GM04503 (cell line): ENCODE measurements at regions not wholly inside any gene's neighbourhood (a gene's known extent, or its start where the extent isn't known, plus 50 kb on each side); places are given as distances from the start of the nearest gene placed in this dataset.

Experiments
- DNase-seq: peaks from one replicate; pipeline ENCODE4 v3.0.0-alpha.2; 2012; ENCODE audit warnings: low read depth

DNA sequence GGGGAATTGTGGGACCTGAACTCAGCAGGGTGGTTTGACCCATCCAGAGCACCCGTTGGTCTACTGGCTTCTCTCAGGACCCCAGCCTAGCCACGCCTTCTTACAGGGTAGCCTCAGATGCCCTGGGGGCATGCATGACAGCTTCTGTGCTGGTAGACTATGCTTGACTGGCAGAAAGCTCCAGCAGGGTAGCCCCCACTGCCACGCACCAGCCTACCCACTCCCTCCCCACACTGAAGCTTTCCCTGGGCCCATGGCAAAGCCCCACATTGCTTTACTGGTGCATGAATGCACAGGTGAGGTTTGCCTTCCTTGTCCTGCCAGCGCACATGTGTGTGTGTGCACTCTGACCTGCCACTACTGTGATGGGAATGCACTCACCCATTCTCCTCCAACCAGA is 772.2 kb downstream of the LRFN5 start:
- DNase-seq: no peak

DNA sequence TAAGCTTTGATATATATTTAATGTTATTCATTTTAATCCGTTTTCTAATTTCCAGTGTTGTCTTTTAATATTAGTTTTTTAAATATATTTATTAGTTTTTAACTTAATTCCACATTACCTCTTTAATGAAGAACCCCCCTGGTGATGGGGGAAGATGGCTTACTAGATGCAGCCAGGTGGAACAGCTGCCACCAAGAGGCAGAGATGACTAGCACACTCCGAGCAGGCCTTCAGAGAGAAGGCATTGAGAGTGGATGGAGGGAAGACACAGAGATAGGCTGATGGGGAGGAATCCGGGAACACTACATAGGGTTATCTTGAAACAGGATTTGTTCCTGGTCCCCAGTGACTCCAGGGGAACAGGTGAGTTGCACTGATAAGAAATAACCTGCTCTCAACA is 771.6 kb downstream of the LRFN5 start:
- DNase-seq: no peak

DNA sequence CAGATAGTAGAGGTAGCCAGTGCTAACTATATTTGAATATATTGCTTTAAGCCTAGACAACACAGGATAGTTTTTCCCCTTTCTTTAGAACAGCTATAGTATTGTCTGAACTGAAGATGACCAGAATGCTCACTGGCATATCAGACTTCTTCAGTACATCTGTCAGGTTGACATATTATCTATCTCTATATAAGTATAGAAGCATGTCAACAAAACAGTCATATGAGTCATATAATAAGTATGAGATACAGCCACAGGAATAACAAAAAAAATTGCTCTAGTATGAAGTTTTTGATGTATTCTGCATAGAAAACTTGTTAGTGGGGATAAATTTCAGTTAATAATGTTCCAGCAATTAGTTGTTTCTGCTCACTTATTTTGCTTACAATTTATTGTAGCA is 767.7 kb downstream of the LRFN5 start:
- DNase-seq: no peak

DNA sequence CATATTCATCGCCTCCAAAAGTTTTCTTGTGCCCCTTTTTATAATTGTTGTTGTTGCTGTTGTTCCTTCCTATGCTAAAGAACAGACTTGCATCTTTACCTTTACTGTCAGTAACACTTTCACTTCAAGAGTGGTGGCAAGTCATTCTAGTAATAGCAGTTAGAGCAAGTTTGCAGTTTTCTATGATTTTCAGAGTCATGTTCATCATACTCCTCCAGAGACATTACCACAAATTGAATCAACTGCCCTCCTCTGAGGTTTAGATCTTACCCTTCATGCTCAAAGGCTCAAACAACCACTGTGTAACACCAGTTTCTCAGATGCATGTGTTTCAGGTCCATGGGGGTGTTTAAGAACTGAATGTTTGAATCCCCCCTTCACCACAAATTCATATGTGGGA is 763.4 kb downstream of the LRFN5 start:
- no peak for DNase-seq

DNA sequence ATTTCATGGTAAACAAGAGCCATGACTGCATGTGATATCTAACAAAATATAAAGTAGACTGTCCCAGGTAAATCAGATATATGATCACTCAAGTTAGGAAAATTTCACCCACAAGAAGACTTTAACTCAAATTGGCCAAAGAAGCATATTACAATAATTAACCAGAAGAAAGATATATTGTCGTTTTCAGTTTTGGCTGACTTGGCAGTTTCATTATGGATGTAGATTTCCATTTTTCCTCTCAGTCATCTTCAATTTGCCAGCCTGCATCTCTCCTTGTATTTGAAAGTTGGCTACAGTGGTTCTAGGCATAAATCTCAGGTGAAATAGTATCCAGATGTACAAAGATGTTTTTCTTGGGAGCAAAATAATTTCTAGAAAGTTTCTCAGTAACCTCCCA is 761.6 kb downstream of the LRFN5 start:
- no peak for DNase-seq

DNA sequence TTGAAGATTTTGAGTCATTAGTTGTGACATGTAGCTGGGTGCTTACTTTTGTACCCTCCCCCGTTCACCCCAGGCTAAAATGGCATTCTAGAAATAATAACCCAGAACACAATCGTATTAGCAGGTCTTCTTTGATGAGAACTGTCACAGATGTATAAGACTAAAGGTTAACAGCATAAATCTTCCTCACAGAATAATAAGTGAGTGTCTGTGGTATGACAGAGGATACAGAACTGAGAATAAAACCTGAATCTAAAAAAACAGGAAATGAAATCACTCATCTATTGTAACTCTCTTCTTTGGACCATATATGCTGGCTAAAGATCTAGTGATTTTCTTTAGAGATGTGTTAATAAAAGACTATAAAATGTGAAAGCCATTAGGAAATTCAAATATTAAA is 746.6 kb downstream of the LRFN5 start:
- DNase-seq: no peak

DNA sequence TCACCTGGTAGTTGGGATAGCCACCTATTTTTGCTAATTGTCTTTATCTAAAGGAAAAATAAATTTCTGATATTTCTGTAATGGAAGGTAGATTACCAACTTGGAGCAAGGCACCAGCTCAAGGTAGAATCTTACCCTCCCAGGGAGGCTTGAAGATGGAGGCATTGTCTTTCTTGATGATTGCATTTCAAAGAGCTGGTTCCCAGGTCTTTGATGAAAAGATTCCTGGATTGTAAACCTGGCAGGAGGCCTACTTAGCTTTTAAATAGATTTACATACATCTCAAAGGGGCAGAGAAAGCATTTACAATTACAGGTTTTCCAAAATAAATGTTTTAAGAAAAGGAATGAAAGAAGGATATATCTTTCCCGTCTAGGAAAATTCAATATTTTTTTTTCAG is 729.2 kb downstream of the LRFN5 start:
- no peak for DNase-seq

DNA sequence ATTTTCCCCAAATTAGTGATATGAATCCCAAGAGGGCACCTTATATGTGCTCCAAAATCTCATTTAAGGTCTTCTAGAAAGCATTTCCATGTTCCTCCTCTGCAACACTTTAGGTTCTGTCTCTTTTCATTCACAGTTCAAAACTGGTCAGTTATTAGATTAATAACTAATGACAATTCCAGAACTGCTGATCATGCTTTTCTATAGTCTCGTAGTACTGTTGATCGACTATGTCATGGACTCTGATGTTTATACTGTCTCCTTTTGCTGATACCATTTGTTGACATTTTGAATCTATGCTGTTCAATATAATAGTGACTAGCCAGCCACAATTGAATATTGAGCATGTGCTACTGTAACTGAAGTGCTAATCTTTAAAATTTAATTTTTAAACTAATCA is 728.3 kb downstream of the LRFN5 start:
- no peak for DNase-seq

DNA sequence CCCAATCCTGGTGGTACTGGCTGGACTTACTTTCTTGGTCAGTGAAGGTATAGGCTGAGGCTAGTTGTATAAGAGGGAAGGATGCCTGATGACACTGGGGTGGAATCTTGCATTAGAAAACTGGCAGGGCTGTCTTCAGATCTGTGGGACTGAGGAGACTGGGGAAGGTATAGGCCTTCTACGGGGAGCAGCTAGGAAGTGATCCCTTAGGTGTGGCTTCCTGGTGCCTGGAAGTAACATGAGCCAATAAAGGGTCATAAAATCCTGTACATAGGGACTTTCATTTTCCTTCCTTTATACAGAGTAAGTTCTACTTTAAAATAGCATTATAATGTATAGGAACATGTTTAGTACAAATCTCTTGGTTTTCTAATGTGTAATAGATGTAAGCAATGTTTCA is 716.8 kb downstream of the LRFN5 start:
- no peak for DNase-seq

DNA sequence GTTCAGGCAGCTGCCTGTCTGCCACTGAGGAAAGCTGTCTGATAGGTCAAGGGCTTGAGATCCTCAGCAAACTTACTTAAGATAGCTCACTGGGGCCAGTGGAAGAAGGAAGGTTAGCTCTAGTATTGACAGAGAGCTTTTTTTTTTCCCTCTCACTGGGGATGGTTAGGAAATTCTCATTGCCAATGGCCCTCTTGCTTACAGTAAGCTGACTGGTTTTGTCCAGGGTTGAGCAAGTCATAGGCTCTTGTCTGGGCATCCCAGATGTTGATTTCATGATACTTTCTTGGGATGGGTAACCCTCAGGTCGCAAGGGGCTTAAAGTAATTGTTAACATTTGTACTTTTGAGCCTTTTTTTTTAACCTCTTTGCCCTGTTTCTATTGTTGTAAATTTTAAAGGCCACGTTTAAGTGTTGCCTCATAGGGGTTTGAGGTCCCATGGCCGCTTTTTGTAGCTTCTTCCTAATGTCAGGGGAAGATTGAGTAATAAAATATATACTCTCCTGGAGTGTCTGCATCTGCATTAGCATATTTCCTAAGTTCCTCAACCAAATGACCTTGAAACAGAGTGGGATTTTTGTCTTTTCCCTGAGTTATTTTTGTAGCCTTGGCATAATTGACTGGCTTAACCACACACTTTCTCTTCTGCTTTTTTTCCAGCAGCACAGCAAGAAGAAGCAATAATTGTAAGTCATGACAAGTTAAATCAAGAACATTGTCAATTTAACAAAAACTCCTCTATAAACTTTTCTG is 716.0 kb downstream of the LRFN5 start:
- no peak for DNase-seq

DNA sequence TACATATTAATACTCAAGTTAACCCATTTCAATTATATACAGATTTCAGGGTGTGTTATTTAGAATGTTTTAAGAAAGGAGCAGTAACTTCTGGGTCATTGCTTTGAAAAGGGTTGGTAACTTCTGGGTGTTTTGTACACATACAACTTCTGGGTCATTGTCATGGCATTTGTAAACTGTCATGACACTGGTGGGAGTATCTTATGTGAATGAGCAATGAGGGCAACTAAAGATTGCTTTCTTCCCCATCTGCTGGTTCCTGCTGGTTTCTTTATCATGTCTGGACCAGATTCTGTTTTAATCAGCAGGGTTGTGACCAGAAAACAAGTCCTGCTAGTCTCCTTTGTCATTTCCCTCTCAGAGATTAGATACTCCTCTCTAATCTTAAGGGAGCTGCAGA is 713.3 kb downstream of the LRFN5 start:
- DNase-seq: no peak

DNA sequence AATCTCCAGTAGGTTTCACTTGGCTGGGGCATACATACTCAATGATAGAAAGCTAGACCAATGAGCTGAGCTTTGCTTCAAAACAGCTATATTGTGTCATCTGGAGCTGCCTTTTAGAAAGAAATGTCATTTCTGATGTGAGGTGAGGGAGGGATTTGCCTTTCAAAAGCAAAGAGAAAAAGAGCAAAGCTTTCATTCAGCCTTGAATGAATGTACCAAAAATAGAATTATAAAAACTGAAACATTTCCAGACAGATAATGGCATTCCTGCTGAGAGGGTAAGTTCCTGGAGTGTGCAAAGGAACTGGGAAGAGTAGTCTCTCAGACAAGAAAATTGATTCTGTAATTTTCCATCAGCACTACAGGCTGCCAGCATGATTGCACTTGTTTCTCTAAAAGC is 710.0 kb downstream of the LRFN5 start:
- DNase-seq: no peak

DNA sequence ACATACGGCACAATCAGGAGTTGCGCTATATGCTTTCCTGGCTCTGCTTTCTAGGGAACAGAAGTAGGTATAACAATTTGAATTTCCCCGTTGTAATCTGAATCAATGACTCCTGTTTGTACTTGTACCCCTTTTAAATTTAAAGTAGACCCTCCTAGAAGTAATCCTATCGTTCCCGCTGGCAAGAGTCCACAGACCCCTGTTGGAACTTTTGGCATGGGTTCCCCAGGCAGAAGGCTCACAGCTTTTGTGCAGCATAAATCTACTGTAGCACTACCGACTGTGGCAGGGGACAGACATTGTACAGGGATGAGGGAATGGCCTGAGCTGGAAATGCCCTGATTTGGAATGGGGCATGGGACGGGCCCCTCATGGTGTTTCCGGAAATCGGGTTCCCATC is 705.2 kb downstream of the LRFN5 start:
- DNase-seq: no peak

DNA sequence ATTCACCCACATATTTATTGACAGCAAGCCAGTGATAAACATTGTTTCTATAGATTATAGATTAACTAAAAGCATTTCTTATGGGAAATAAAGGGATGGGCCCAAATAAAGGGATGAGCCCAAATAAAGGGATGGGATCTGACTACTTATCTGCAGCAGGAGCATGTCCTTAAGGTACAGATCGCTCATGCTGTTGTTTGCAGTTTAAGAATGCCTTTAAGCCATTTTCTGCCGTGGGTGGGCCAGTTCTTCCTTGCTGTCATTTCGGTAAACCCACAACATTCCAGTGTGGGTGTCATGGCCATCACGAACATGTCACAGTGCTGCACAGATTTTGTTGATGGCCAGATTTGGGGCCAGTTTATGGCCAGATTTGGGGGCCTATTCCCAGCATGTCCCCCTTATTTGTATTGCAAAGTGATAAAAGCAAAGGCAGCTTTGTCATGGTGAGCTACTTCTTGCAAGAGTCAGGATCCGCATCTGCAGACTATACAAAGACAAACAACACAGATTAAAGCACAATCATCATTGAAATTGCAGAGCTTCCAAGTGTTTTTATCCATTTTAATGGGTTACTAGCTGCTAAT is 700.7 kb downstream of the LRFN5 start:
- no peak for DNase-seq

DNA sequence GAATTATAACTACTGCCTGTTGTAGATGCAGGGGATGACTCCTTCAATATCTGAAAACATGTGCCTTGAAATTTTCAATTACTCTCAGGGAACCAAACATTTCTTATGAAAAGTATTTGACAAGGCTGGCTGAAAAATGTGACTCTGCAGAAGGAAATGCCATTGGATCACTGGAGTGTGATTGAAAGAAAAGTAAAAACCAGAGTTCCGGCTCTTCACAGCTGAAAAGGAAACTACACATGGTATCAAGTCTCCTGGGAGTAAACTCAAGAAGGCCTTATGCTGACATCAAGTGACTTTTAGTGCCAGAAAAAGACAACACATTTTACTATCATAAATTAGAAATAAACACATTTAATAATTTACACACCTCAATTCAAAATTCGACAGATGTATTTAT is 693.0 kb downstream of the LRFN5 start:
- no peak for DNase-seq

DNA sequence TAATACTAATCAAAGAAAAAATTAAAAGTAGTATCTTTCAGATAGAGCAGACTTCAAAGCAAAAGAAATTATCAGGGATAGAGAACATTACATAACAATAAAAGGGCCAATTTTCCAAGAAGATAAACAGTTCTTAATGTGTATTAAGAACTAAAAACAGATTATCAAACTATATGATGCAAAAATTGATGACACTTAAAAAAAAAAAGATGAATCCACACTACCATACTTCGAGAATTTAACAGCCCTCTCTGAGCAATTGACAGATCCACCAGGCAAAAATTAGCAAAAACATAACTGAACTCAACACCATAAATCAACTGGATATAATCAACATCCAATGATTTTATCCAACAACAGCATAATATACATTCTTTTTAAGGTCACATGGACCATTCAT is 686.5 kb downstream of the LRFN5 start:
- no peak for DNase-seq

DNA sequence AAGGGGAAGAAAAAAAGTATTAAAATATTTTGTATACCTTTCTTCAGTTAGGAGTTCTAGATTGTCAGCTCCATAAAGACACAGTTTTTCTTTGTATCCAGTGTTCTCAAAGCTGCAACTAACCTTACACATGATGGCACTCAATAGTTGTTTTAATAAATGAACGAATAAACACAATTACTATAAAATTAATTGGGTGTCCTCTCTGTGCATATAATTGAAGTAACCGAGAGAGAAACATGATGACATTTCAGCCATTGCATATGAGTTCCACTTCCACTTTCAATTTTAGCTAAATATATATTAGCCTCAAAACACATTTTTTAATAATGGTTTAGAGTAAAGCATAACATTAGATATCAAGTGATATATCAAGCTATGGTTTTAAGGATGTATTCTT is 671.2 kb downstream of the LRFN5 start:
- DNase-seq: no peak

DNA sequence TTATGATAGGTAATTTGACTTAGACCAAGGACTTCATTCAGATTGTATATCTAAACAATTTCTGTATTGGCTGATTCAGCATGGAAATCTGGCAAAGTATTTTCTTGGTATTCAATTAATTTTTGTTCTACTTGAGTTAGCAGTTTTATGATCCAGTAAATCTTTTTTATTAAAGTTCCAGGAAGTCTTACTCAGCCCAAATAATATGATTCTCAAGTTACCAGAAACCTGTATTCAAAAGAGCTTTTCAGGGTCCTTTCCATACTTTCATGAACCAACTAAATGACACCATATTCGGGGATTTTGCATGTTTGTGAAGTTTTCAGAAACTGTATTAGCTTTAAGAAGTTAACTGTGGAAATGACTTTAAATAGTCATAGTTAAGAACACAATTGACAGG is 662.6 kb downstream of the LRFN5 start:
- no peak for DNase-seq

DNA sequence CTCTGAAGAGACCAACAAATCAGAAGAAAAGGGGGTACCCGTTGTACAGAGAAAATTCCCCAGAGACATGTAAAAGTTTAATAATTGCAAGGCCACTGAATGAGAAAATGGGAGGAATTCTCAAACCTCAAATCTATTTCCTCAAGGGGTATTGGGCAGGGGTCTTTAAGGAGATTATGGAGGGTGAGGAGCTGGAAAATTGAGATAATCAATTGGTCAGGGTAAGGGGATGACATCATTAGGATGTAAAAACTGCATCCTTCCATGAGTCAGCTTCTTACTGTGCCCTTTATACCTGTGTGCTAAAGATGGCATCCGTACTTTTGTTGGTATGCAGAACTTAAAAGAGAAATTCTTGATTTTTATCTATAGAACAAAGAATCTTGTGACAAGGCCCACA is 641.5 kb downstream of the LRFN5 start:
- DNase-seq: no peak

DNA sequence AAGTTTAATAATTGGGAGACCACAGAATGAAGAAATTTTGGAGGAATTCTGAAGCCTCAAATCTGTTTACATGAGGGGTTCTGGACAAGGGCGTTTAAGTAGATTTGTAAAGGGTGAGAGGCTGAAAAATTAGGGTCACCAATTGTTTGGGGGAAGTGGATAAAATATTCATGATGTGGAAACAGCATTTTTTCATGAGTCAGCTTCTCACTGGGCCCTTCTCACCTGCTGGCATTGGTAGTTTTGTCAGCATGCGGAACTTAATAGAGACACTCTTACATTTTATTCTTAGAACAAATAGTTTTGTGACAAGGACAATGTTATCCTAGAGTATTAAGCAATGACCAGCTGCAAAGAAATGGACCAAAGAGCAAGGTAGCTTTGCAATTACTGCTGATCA is 634.4 kb downstream of the LRFN5 start:
- DNase-seq: no peak

DNA sequence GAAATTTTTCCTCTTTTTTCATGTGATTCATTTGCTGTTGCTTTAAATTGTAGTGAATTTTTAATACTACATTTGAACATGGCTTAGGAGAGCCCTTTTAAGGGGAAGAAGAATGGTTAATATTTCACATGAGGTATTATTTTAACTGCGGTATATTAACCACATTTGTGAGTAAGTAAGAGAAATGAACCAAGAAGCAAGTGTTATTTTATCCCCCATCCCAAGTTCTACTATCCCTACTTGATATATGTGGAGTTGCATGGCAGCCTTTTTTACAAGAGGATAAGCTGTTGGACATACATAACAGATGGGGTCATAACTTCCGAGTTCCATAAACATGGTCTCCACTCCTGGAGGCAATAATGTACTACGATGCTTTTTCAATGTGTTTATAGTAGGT is 623.3 kb downstream of the LRFN5 start:
- DNase-seq: no peak

DNA sequence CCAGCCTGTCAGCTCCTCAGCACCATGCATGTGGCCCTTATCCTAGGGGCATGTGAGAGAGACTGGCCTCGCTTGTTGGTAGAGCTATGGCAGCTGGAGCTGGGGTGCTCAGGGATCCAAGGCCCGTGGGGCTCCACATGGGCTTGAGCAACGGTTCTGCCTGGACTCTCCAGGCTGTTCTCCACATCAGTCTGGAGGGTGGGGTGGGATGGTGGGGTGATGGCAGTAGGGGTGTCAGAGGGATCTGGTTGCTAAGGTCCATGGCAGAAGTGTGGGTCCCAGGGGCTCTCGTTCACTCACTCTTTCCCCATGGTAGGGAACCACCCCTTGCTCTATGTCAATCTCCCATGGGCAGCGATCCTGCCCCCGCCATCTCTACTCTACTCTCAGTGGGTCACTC is 622.6 kb downstream of the LRFN5 start:
- no peak for DNase-seq

DNA sequence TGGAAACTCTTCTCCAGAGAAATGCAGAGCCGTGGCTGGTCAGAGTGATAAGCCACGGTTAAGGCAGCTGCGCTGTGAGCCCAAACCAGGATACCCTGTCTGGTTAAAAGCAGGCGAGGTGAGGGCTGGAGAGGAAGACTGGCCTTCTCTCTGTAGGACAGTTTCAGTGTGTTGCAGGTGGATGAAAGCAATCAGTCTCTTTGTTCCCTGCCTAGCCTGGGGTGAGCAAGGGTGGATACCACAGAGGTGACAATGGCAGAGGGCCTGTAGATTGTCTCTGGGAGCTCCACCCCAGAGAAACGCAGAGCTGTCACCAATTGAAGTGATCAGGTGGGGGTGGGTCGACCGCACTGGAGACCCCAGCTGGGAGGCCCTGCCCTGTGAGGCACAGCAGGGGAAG is 621.9 kb downstream of the LRFN5 start:
- DNase-seq: no peak
